HepG2 (cell line): ENCODE measurements at regions not wholly inside any gene's neighbourhood (a gene's known extent, or its start where the extent isn't known, plus 50 kb on each side); places are given as distances from the start of the nearest gene placed in this dataset.
A peak's percentile ranks its signal among the peaks of the same experiment; 100 is the strongest.

Experiments
- ATAC-seq: fragments of 200-7000 bp; cut with Tn5 transposase; 3 replicates; pipeline ENCODE4 v1.9.1; 2020; ENCODE audit warnings: mild to moderate bottlenecking, moderate library complexity
- BruUV-seq: library from RNA; stranded (reverse); fragments of 400-500 nt; replicated peaks from 2 replicates; lab custom pipeline; 2021; lab: Mats Ljungman, UMichigan
- CTCF ChIA-PET: fragments of 300-600 bp; formaldehyde crosslinking; extraction: SDS; loops from one replicate; lab custom pipeline; 2021; ENCODE audit warnings: low total read pairs, inconsistent platforms, low intra/inter-chr PET ratio; lab: Yijun Ruan, JAX
- POLR2A ChIA-PET: fragments of 350-600 bp; sonication (Branson Sonifier 250); formaldehyde crosslinking; loops from one replicate; lab custom pipeline; 2020; ENCODE audit warnings: antibody characterized with exemption, inconsistent platforms; lab: Yijun Ruan, JAX
- DNase-seq: peaks from one replicate; pipeline ENCODE4 v3.0.0-alpha.2; 2015; ENCODE audit warnings: low spot score
- FAIRE-seq: peaks from 3 replicates; lab custom pipeline; 2011; peaks lifted over from hg19 to GRCh38; lab: Jason Lieb, UNC
- H2AFZ ChIP-seq: one replicate; pipeline ENCODE4 v1.6.1; 2011; ENCODE audit warnings: low read length, inconsistent platforms
- H3K27ac ChIP-seq: fragments of 300-600 bp; 3 replicates; pipeline ENCODE4 v1.8.0; 2011; ENCODE audit warnings: mixed run types, mild to moderate bottlenecking, mixed read lengths, low read length, inconsistent platforms; ENCODE audit not compliant: insufficient read depth; ENCODE audit errors: extremely low read length
- H3K27me3 ChIP-seq, 2 experiments: fragments of 200-600 bp in 1 of 2; 2 replicates in 1 of 2; 3 replicates in 1 of 2; pipeline versions ENCODE4 v1.6.0 to v1.8.0; 2011; ENCODE audit warnings: low read length in 2 of 2, mild to moderate bottlenecking in 2 of 2, moderate library complexity in 2 of 2, inconsistent platforms in 1 of 2; ENCODE audit not compliant: insufficient read depth in 2 of 2, control insufficient read depth in 1 of 2
- H3K36me3 ChIP-seq, 2 experiments: fragments of 200-600 bp in 1 of 2; replicated peaks in 1 of 2; 2 replicates in 1 of 2; 3 replicates in 1 of 2; pipeline versions ENCODE4 v1.5.1 to v1.8.0; 2011; ENCODE audit warnings: low read length in 2 of 2, inconsistent platforms in 1 of 2; ENCODE audit not compliant: insufficient read depth in 2 of 2, control insufficient read depth in 1 of 2
- H3K4me1 ChIP-seq: 2 replicates; pipeline ENCODE4 v1.5.1; 2012; ENCODE audit warnings: low read length, inconsistent platforms; ENCODE audit not compliant: insufficient read depth
- H3K4me2 ChIP-seq: 2 replicates; pipeline ENCODE4 v1.6.0; 2011; ENCODE audit warnings: low read depth, low read length, inconsistent platforms
- H3K4me3 ChIP-seq, 3 experiments: fragments of 200-600 bp in 1 of 3; sonication (generic), shearing (Covaris generic) in 1 of 3; replicated peaks in 1 of 3; 2 replicates each; pipeline ENCODE4 v1.5.1; 2011 to 2016; ENCODE audit warnings: low read length in 3 of 3, inconsistent platforms in 2 of 3, low read depth in 2 of 3, mild to moderate bottlenecking in 2 of 3, control low read depth in 1 of 3, mixed read lengths in 1 of 3; ENCODE audit not compliant: insufficient read depth in 1 of 3
- H3K79me2 ChIP-seq: one replicate; pipeline ENCODE4 v1.6.1; 2011; ENCODE audit warnings: low read length, inconsistent platforms; ENCODE audit not compliant: insufficient read depth
- H3K9ac ChIP-seq: 2 replicates; pipeline ENCODE4 v1.6.0; 2011; ENCODE audit warnings: mild to moderate bottlenecking, low read depth, low read length, inconsistent platforms; ENCODE audit not compliant: insufficient read depth
- H3K9me3 ChIP-seq: 2 replicates; pipeline ENCODE4 v1.5.1; 2012; ENCODE audit warnings: mild to moderate bottlenecking, low read length
- H4K20me1 ChIP-seq: 2 replicates; pipeline ENCODE4 v1.6.0; 2011; ENCODE audit warnings: inconsistent platforms, mild to moderate bottlenecking, low read length, moderate library complexity; ENCODE audit not compliant: insufficient read depth
- CEBPG ChIP-seq: IDR thresholded peaks from 2 replicates; pipeline ENCODE4 v1.6.1; 2016
- FOXK1 ChIP-seq: sonication (generic); formaldehyde crosslinking; IDR thresholded peaks from 2 replicates; pipeline ENCODE4 v1.4.0; 2020; ENCODE audit warnings: low read depth, missing genetic modification reagents, borderline replicate concordance
- HDAC1 ChIP-seq: sonication (generic); formaldehyde crosslinking; IDR thresholded peaks from 2 replicates; pipeline ENCODE4 v1.5.1; 2020; ENCODE audit warnings: mild to moderate bottlenecking, missing genetic modification reagents
- HNRNPH1 ChIP-seq: fragments of 200-400 bp; formaldehyde crosslinking; optimal IDR thresholded peaks from 2 replicates; pipeline ENCODE3; 2017; ENCODE audit warnings: mild to moderate bottlenecking, low read depth, low read length
- POGZ ChIP-seq: sonication (generic); formaldehyde crosslinking; IDR thresholded peaks from 2 replicates; pipeline ENCODE4 v1.4.0; 2020; ENCODE audit warnings: mild to moderate bottlenecking, missing genetic modification reagents
- TSC22D2 ChIP-seq: sonication (generic); formaldehyde crosslinking; IDR thresholded peaks from 2 replicates; pipeline ENCODE4 v1.5.1; 2020; ENCODE audit warnings: missing genetic modification reagents, mild to moderate bottlenecking, borderline replicate concordance
- ZNF143 ChIP-seq: sonication (generic); formaldehyde crosslinking; IDR thresholded peaks from 2 replicates; pipeline ENCODE4 v1.4.0; 2020; ENCODE audit warnings: missing genetic modification reagents
- ZNF235 ChIP-seq: sonication (generic); formaldehyde crosslinking; IDR thresholded peaks from 2 replicates; pipeline ENCODE4 v1.8.1; 2023; ENCODE audit warnings: mild to moderate bottlenecking, missing genetic modification reagents, borderline replicate concordance
- ZNF317 ChIP-seq: sonication (generic); formaldehyde crosslinking; IDR thresholded peaks from 2 replicates; pipeline ENCODE4 v1.5.0; 2020; ENCODE audit warnings: mild to moderate bottlenecking, missing genetic modification reagents
- ZNF431 ChIP-seq: sonication (generic); formaldehyde crosslinking; IDR thresholded peaks from 2 replicates; pipeline ENCODE4 v1.9.0; 2022; ENCODE audit warnings: missing genetic modification reagents, low read depth, mild to moderate bottlenecking, borderline replicate concordance
- ZNF468 ChIP-seq: sonication (generic); formaldehyde crosslinking; IDR thresholded peaks from 2 replicates; pipeline ENCODE4 v1.8.0; 2022; ENCODE audit warnings: mild to moderate bottlenecking, moderate library complexity, missing genetic modification reagents
- ZNF589 ChIP-seq: sonication (generic); formaldehyde crosslinking; conservative IDR thresholded peaks from 2 replicates; pipeline ENCODE4 v1.8.0; 2022; ENCODE audit warnings: mild to moderate bottlenecking, moderate library complexity, missing genetic modification reagents
- ZNF605 ChIP-seq: sonication (generic); formaldehyde crosslinking; IDR thresholded peaks from 2 replicates; pipeline ENCODE4 v1.8.0; 2022; ENCODE audit warnings: mild to moderate bottlenecking, missing genetic modification reagents
- ZNF792 ChIP-seq: IDR thresholded peaks from 2 replicates; pipeline ENCODE4 v1.6.1; 2016
- WGBS: methylation state at CpG from one replicate; pipeline ENCODE4 v1.1.6; 2017; ENCODE audit warnings: low lambda C conversion rate; 5-methylcytosine and 5-hydroxymethylcytosine counted together
- in situ Hi-C: cut with HindIII; loops from 2 replicates; pipeline ENCODE4 v1.10.0; 2017; ENCODE audit warnings: low pct_unique_long_range_greater_than_20kb; ENCODE audit not compliant: extremely low pct_ligation_motif_present
- intact Hi-C: fragments of 100-400 bp; cut with micrococcal nuclease; formaldehyde crosslinking; loops from one replicate; pipeline ENCODE4 v1.10.0; 2022; ENCODE audit not compliant: unreplicated experiment
- TF ChIP-seq, protein P1 (sequence below): IDR thresholded peaks from 2 replicates; pipeline ENCODE4 v1.6.1; 2016; ENCODE audit warnings: low read depth, control low read depth
- TF ChIP-seq, protein P2 (sequence below): IDR thresholded peaks from 2 replicates; pipeline ENCODE4 v1.6.1; 2016; ENCODE audit warnings: missing compliant biosample characterization, missing genetic modification reagents, borderline replicate concordance
- TF ChIP-seq, protein P3 (sequence below): sonication (generic); formaldehyde crosslinking; IDR thresholded peaks from 2 replicates; pipeline ENCODE4 v1.4.0; 2020; ENCODE audit warnings: missing genetic modification reagents
- TF ChIP-seq, protein P4 (sequence below): IDR thresholded peaks from 2 replicates; pipeline ENCODE4 v1.6.1; 2016; ENCODE audit warnings: low read depth, borderline replicate concordance

DNA sequence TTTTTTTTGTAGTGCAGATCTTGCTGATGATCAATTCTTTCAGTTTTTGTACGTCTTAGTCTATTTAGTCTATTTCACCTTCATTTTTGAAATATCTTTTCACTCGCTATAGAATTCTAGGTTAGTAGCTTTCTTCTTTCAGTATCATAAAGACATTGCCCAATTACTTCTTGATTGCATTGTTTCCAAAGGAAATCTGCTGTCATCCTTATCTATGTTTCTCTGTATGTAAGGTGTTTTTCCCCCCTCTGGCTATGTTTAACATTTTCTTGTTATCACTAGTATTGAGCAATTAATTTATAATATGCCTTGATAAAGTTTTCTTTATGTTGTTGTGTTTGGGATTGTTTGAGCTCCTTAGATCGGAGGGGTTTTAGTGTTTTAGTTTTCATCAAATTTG is 171.9 kb downstream of the BMP4 start:
- in situ Hi-C loops (no loop called here), intact Hi-C loops (no loop called here)
- Histone ChIP-seq H3K4me2 (no peak overlapping the region), H3K9me3 (peaks cover 9% of the 10 kb centered on the region; the same call in 1 of the 2 replicates), H3K4me3 (no peak overlapping the region), H3K4me1 (no peaks in the 10 kb centered on the region), H3K27ac (no peak overlapping the region), H3K9ac (no peak overlapping the region), H4K20me1 (no peaks in the 10 kb centered on the region), H2AFZ (no peak overlapping the region), H3K27me3 (no peaks in the 10 kb centered on the region), H3K36me3 (no peaks in the 10 kb centered on the region), H3K79me2 (no peaks in the 10 kb centered on the region)
- ChIA-PET POLR2A (no interaction called here), CTCF (no interaction called here)
- FAIRE-seq (no peak), ATAC-seq (no peak), DNase-seq (no peak)
- WGBS: 97% methylated on average over 3 of the region's 3 CpGs
- no peak for TF ChIP-seq CEBPG (CRISPR knock-in tag)
- no peak for TF ChIP-seq HNRNPH1
- TF ChIP-seq ZNF317: peak; percentile 98
- TF ChIP-seq ZNF235 (CRISPR knock-in tag): no peak
- BruUV-seq: no TSS peak

DNA sequence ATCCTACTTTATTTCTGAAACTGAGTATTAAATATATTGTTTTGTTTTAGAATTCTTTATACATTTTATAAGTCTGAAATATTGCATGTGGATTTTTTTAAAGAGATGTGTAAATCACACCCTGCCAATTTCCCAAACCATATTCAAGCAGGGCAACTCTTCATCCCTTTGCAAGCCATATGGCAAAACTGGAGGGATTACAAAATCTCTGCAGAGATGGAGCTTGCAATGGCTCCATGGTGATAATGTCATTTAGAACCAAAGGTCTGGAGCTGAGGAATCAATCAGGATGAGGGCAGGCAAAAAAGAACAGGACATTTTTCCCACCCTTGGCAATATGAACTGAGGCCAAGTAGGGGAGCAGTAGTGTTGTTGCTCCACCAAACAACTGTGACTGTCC is 173.4 kb downstream of the BMP4 start:
- Histone ChIP-seq H4K20me1 (no peaks in the 10 kb centered on the region), H3K4me1 (no peaks in the 10 kb centered on the region), H3K9ac (no peak overlapping the region), H3K27me3 (no peaks in the 10 kb centered on the region), H2AFZ (no peak overlapping the region), H3K27ac (no peak overlapping the region), H3K4me3 (no peak overlapping the region), H3K9me3 (peaks cover 9% of the 10 kb centered on the region; the same call in 1 of the 2 replicates), H3K79me2 (no peaks in the 10 kb centered on the region), H3K4me2 (no peak overlapping the region), H3K36me3 (no peaks in the 10 kb centered on the region)
- ChIA-PET CTCF (no interaction called here), POLR2A (no interaction called here)
- intact Hi-C loops (no loop called here), in situ Hi-C loops (no loop called here)
- no peak for DNase-seq
- no peak for FAIRE-seq
- TF ChIP-seq, protein P1, sequence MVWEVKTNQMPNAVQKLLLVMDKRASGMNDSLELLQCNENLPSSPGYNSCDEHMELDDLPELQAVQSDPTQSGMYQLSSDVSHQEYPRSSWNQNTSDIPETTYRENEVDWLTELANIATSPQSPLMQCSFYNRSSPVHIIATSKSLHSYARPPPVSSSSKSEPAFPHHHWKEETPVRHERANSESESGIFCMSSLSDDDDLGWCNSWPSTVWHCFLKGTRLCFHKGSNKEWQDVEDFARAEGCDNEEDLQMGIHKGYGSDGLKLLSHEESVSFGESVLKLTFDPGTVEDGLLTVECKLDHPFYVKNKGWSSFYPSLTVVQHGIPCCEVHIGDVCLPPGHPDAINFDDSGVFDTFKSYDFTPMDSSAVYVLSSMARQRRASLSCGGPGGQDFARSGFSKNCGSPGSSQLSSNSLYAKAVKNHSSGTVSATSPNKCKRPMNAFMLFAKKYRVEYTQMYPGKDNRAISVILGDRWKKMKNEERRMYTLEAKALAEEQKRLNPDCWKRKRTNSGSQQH: no peak
- no peak for TF ChIP-seq ZNF589 (CRISPR knock-in tag)
- no peak for TF ChIP-seq HDAC1 (CRISPR knock-in tag)
- TF ChIP-seq, protein P2, sequence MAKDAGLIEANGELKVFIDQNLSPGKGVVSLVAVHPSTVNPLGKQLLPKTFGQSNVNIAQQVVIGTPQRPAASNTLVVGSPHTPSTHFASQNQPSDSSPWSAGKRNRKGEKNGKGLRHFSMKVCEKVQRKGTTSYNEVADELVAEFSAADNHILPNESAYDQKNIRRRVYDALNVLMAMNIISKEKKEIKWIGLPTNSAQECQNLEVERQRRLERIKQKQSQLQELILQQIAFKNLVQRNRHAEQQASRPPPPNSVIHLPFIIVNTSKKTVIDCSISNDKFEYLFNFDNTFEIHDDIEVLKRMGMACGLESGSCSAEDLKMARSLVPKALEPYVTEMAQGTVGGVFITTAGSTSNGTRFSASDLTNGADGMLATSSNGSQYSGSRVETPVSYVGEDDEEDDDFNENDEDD (CRISPR knock-in tag): no peak
- TF ChIP-seq, protein P3, sequence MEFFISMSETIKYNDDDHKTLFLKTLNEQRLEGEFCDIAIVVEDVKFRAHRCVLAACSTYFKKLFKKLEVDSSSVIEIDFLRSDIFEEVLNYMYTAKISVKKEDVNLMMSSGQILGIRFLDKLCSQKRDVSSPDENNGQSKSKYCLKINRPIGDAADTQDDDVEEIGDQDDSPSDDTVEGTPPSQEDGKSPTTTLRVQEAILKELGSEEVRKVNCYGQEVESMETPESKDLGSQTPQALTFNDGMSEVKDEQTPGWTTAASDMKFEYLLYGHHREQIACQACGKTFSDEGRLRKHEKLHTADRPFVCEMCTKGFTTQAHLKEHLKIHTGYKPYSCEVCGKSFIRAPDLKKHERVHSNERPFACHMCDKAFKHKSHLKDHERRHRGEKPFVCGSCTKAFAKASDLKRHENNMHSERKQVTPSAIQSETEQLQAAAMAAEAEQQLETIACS (CRISPR knock-in tag): no peak
- TF ChIP-seq TSC22D2 (CRISPR knock-in tag): no peak
- no peak for TF ChIP-seq ZNF792 (CRISPR knock-in tag)
- TF ChIP-seq ZNF605: no peak
- TF ChIP-seq, protein P4, sequence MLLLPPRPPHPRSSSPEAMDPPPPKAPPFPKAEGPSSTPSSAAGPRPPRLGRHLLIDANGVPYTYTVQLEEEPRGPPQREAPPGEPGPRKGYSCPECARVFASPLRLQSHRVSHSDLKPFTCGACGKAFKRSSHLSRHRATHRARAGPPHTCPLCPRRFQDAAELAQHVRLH (CRISPR knock-in tag): no peak
- TF ChIP-seq ZNF468 (CRISPR knock-in tag): no peak
- TF ChIP-seq ZNF431 (CRISPR knock-in tag): no peak
- no peak for TF ChIP-seq FOXK1
- TF ChIP-seq ZNF143 (CRISPR knock-in tag): no peak
- TF ChIP-seq POGZ (CRISPR knock-in tag): no peak
- no peak for ATAC-seq
- no TSS peak for BruUV-seq
